Mesenchymal stem cell (in vitro differentiated cells and primary cell): ENCODE measurements at regions not wholly inside any gene's neighbourhood (a gene's known extent, or its start where the extent isn't known, plus 50 kb on each side); places are given as distances from the start of the nearest gene placed in this dataset.

ENCODE experiments used
- DNase-seq: peaks from one replicate; pipeline ENCODE4 v3.0.0-alpha.2; 2013
- H2AFZ ChIP-seq: one replicate; pipeline ENCODE4 v1.6.1; 2013; ENCODE audit warnings: low read depth, mild to moderate bottlenecking, control low read depth, inconsistent platforms, low read length, moderate library complexity
- H2AK5ac ChIP-seq: 2 replicates; pipeline ENCODE4 v1.6.1; 2013; ENCODE audit warnings: low read length, moderate library complexity, mild to moderate bottlenecking, inconsistent platforms; ENCODE audit not compliant: severe bottlenecking
- H2BK120ac ChIP-seq: one replicate; pipeline ENCODE4 v1.6.1; 2013; ENCODE audit warnings: low read depth, mild to moderate bottlenecking, inconsistent platforms, low read length, moderate library complexity
- H2BK12ac ChIP-seq, 2 experiments: one replicate each; pipeline ENCODE4 v1.6.1; 2013; ENCODE audit warnings: inconsistent platforms in 2 of 2, low read length in 2 of 2, mild to moderate bottlenecking in 2 of 2, moderate library complexity in 2 of 2, control low read depth in 1 of 2
- H2BK15ac ChIP-seq: one replicate; pipeline ENCODE4 v1.6.1; 2013; ENCODE audit warnings: mild to moderate bottlenecking, low read depth, inconsistent platforms; ENCODE audit not compliant: poor library complexity, severe bottlenecking
- H2BK5ac ChIP-seq: 2 replicates; pipeline ENCODE4 v1.6.1; 2013; ENCODE audit warnings: low read depth, mild to moderate bottlenecking, low read length, control low read depth, inconsistent platforms; ENCODE audit not compliant: poor library complexity, severe bottlenecking
- H3K14ac ChIP-seq, 2 experiments: one replicate each; pipeline ENCODE4 v1.6.1; 2013; ENCODE audit warnings: inconsistent platforms in 2 of 2, low read length in 2 of 2, control low read depth in 1 of 2, mild to moderate bottlenecking in 1 of 2, moderate library complexity in 1 of 2
- H3K18ac ChIP-seq, 2 experiments: one replicate each; pipeline ENCODE4 v1.6.1; 2013; ENCODE audit warnings: inconsistent platforms in 2 of 2, low read length in 2 of 2, control low read depth in 1 of 2, low read depth in 1 of 2, mild to moderate bottlenecking in 1 of 2
- H3K23ac ChIP-seq, 2 experiments: one replicate each; pipeline ENCODE4 v1.6.1; 2013; ENCODE audit warnings: inconsistent platforms in 2 of 2, low read length in 2 of 2, mild to moderate bottlenecking in 2 of 2, moderate library complexity in 2 of 2, control low read depth in 1 of 2
- H3K27ac ChIP-seq: 2 replicates; pipeline ENCODE4 v1.5.1; 2013; ENCODE audit warnings: mild to moderate bottlenecking, moderate library complexity, low read length, control low read depth, inconsistent platforms; ENCODE audit not compliant: poor library complexity, severe bottlenecking
- H3K27me3 ChIP-seq, 2 experiments: 2 replicates each; pipeline versions ENCODE4 v1.6.1 to v1.7.0; 2013; ENCODE audit warnings: low read length in 2 of 2, mild to moderate bottlenecking in 2 of 2, moderate library complexity in 2 of 2, control low read depth in 1 of 2, inconsistent platforms in 1 of 2; ENCODE audit not compliant: control insufficient read depth in 1 of 2, insufficient read depth in 1 of 2
- H3K36me3 ChIP-seq, 2 experiments: 2 replicates each; pipeline versions ENCODE4 v1.6.1 to v1.7.0; 2013; ENCODE audit warnings: low read length in 2 of 2, control low read depth in 1 of 2, inconsistent platforms in 1 of 2, low read depth in 1 of 2, mild to moderate bottlenecking in 1 of 2; ENCODE audit not compliant: insufficient read depth in 2 of 2, control insufficient read depth in 1 of 2
- H3K4ac ChIP-seq, 2 experiments: one replicate each; pipeline ENCODE4 v1.6.1; 2013; ENCODE audit warnings: inconsistent platforms in 2 of 2, low read length in 2 of 2, mild to moderate bottlenecking in 2 of 2, moderate library complexity in 2 of 2, control low read depth in 1 of 2, low read depth in 1 of 2
- H3K4me1 ChIP-seq: 2 replicates; pipeline ENCODE4 v1.6.1; 2013; ENCODE audit warnings: low read depth, low read length, control low read depth; ENCODE audit not compliant: control insufficient read depth, insufficient read depth
- H3K4me2 ChIP-seq: 2 replicates; pipeline ENCODE4 v1.6.1; 2013; ENCODE audit warnings: low read length, mild to moderate bottlenecking, inconsistent platforms; ENCODE audit not compliant: poor library complexity, severe bottlenecking
- H3K4me3 ChIP-seq, 2 experiments: 2 replicates each; pipeline versions ENCODE4 v1.5.1 to v1.7.0; 2013; ENCODE audit warnings: low read length in 2 of 2, mild to moderate bottlenecking in 2 of 2, control low read depth in 1 of 2, low read depth in 1 of 2; ENCODE audit not compliant: insufficient read depth in 1 of 2
- H3K79me1 ChIP-seq: replicated peaks from 2 replicates; pipeline ENCODE4 v1.6.1; 2013; ENCODE audit warnings: mild to moderate bottlenecking, control low read depth, low read length, inconsistent platforms; ENCODE audit not compliant: poor library complexity, severe bottlenecking
- H3K9ac ChIP-seq: 2 replicates; pipeline ENCODE4 v1.7.0; 2013; ENCODE audit warnings: mild to moderate bottlenecking, low read length, moderate library complexity
- H3K9me3 ChIP-seq: 2 replicates; pipeline ENCODE4 v1.7.0; 2013; ENCODE audit warnings: mild to moderate bottlenecking, low read length; ENCODE audit not compliant: control insufficient read depth
- H4K8ac ChIP-seq: one replicate; pipeline ENCODE4 v1.6.1; 2013; ENCODE audit warnings: inconsistent platforms, mild to moderate bottlenecking, low read length, moderate library complexity
- H4K91ac ChIP-seq: one replicate; pipeline ENCODE4 v1.6.1; 2013; ENCODE audit warnings: mild to moderate bottlenecking, low read length, inconsistent platforms
- WGBS: methylation state at CpG from one replicate; pipeline ENCODE4 v1.1.7; 2013; ENCODE audit warnings: mixed read lengths; 5-methylcytosine and 5-hydroxymethylcytosine counted together

DNA sequence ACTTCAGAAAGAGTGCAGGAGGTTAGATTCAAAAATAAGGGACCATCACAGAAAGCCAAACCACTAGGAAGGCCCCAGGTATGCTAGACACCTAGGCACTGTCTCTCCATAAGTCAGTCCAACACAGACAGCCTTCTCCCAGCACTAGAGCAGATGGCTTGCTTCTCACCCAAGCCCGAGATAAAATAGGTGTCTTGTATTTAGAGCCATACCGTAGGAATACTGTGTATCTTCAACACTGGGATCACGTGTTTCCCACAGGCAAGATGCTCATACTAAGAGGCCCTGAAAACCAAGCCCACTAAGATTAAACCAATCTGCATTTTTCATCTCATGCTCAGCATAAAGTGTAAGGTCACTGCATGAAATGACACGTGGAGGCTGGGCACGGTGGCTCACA, 223.3 kb upstream of the KAZN start:
- no peak overlapping the region for H3K4me2 ChIP-seq
- H3K27ac ChIP-seq: no peak overlapping the region
- no peak overlapping the region for H4K8ac ChIP-seq
- DNase-seq: no peak
- H2BK120ac ChIP-seq: no peak overlapping the region
- H4K91ac ChIP-seq: no peak overlapping the region
- H2BK5ac ChIP-seq: no peak overlapping the region
- H3K9me3 ChIP-seq: peaks cover 15% of the 10 kb centered on the region
- no peak overlapping the region for H2AFZ ChIP-seq
- no peaks in the 10 kb centered on the region for H3K79me1 ChIP-seq
- no peak overlapping the region for H3K18ac ChIP-seq
- H3K23ac ChIP-seq: no peak overlapping the region
- H2BK15ac ChIP-seq: no peak overlapping the region
- H3K9ac ChIP-seq: no peak overlapping the region
- no peaks in the 10 kb centered on the region for H3K36me3 ChIP-seq
- 70% methylated on average over 5 of the region's 5 CpGs for WGBS
- H2BK12ac ChIP-seq: no peak overlapping the region
- no peaks in the 10 kb centered on the region for H3K4me1 ChIP-seq
- H3K4ac ChIP-seq: no peak overlapping the region
- no peak overlapping the region for H3K14ac ChIP-seq
- no peak overlapping the region for H2AK5ac ChIP-seq
- H3K4me3 ChIP-seq: no peak overlapping the region
- H3K27me3 ChIP-seq: no peaks in the 10 kb centered on the region

DNA sequence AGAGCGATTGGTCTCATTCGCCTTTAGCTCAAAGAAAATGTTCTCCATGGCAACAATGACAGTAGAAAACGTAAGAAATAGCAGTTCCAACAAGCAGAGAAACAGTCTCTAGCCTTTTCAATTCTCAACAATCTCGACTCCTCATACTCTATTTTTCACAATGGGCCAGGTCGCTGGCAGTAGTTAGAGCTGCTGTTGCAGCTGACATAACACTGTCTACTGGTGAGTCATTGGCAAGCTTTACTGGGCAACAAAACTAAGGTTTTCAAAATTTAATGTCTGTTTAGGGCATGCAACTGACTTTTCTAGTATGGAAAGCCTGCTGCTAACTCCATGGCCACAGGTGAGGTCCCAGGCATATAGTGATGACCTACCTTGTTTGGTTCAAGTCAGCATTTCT, 221.1 kb upstream of the KAZN start:
- 51% methylated on average over 5 of the region's 5 CpGs for WGBS
- H3K23ac ChIP-seq: no peak overlapping the region
- H2BK5ac ChIP-seq: no peak overlapping the region
- no peak overlapping the region for H2BK15ac ChIP-seq
- no peak for DNase-seq
- H3K4me3 ChIP-seq: no peak overlapping the region
- H3K79me1 ChIP-seq: no peaks in the 10 kb centered on the region
- no peak overlapping the region for H2AK5ac ChIP-seq
- no peak overlapping the region for H3K9ac ChIP-seq
- H3K9me3 ChIP-seq: peaks cover 26% of the 10 kb centered on the region
- no peaks in the 10 kb centered on the region for H3K4me1 ChIP-seq
- no peak overlapping the region for H3K18ac ChIP-seq
- no peak overlapping the region for H4K91ac ChIP-seq
- no peak overlapping the region for H3K27ac ChIP-seq
- H2BK12ac ChIP-seq: no peak overlapping the region
- H2AFZ ChIP-seq: no peak overlapping the region
- no peak overlapping the region for H4K8ac ChIP-seq
- no peaks in the 10 kb centered on the region for H3K36me3 ChIP-seq
- no peak overlapping the region for H2BK120ac ChIP-seq
- no peak overlapping the region for H3K14ac ChIP-seq
- H3K4me2 ChIP-seq: no peak overlapping the region
- H3K27me3 ChIP-seq: no peaks in the 10 kb centered on the region
- no peak overlapping the region for H3K4ac ChIP-seq

DNA sequence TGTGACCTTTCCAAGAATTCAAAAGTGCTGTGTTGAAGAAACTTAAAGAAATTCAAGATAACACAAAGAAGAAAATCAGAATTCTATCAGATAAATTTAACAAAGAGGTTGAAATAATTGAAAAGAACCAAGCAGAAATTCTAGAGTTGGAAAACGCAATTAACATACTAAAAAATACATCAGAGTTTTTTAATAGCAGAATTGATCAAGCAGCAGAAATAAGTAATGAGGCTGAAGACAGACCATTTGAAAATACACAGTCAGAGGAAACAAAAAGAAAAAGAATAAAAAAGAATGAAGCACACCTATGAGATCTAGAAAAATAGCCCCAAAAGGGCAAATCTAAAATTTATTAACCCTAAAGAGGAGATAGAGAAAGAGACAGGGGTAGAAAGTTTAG, 218.1 kb upstream of the KAZN start:
- Histone ChIP-seq H2AK5ac (no peak overlapping the region), H3K23ac (no peak overlapping the region), H3K27ac (no peak overlapping the region), H3K14ac (no peak overlapping the region), H3K9me3 (peaks cover 26% of the 10 kb centered on the region), H2BK120ac (no peak overlapping the region), H3K4me1 (no peaks in the 10 kb centered on the region), H3K4me2 (no peak overlapping the region), H2BK5ac (no peak overlapping the region), H4K91ac (no peak overlapping the region), H2BK12ac (no peak overlapping the region), H2AFZ (no peak overlapping the region), H3K18ac (no peak overlapping the region), H3K9ac (no peak overlapping the region), H4K8ac (no peak overlapping the region), H3K27me3 (no peaks in the 10 kb centered on the region), H3K4ac (no peak overlapping the region), H2BK15ac (no peak overlapping the region), H3K36me3 (no peaks in the 10 kb centered on the region), H3K79me1 (no peaks in the 10 kb centered on the region), H3K4me3 (no peak overlapping the region)
- no CpG with 5 or more reads among the region's 1 CpG for WGBS
- DNase-seq: no peak

DNA sequence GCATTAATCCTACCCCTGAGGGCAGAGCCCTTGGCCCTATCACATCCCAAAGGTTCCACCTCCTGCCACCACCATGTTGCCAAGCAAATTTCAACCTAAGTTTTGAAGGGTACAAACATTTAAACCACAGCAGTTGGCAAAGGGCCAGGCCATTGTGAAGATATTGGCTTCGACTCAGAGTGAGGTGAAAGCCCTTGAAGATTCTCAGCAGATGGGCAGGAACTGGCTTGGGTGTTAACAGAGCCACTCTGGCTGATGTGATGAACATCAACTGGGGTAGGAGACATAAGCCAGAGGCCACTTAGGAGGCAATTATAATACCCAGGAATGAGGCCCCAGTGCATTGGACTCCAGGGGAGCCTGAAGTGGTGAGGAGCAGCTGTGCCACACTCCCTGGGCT, 207.7 kb upstream of the KAZN start:
- Histone ChIP-seq H3K4me2 (no peak overlapping the region), H2BK5ac (no peak overlapping the region), H2BK12ac (no peak overlapping the region), H2BK15ac (no peak overlapping the region), H4K91ac (no peak overlapping the region), H3K4me3 (no peak overlapping the region), H3K4me1 (no peaks in the 10 kb centered on the region), H3K14ac (no peak overlapping the region), H4K8ac (no peak overlapping the region), H3K9ac (no peak overlapping the region), H2AFZ (no peak overlapping the region), H3K79me1 (no peaks in the 10 kb centered on the region), H2BK120ac (no peak overlapping the region), H3K18ac (no peak overlapping the region), H3K9me3 (peaks cover 5% of the 10 kb centered on the region), H3K36me3 (no peaks in the 10 kb centered on the region), H3K4ac (no peak overlapping the region), H3K23ac (no peak overlapping the region), H2AK5ac (no peak overlapping the region), H3K27me3 (no peaks in the 10 kb centered on the region), H3K27ac (no peak overlapping the region)
- DNase-seq: no peak
- 24% methylated on average over 1 of the region's 1 CpG for WGBS
